Activated CD4-positive, alpha-beta T cell treated with anti-CD3 and anti-CD28 coated beads, Interleukin-2, amount 10 ng/mL, durations not matched to agents 7 days and 5 days (primary cell): ENCODE measurements at regions not wholly inside any gene's neighbourhood (a gene's known extent, or its start where the extent isn't known, plus 50 kb on each side); places are given as distances from the start of the nearest gene placed in this dataset.

Experiments
- CTCF ChIA-PET: fragments of 350-600 bp; sonication (Branson Sonifier 250); formaldehyde crosslinking; loops from one replicate; lab custom pipeline; 2021; ENCODE audit warnings: antibody characterized with exemption; lab: Charles Lee
- POLR2A ChIA-PET: fragments of 350-600 bp; sonication (Branson Sonifier 250); formaldehyde crosslinking; loops from one replicate; lab custom pipeline; 2021; ENCODE audit warnings: antibody characterized with exemption; lab: Charles Lee
- DNase-seq: peaks from one replicate; pipeline ENCODE4 v3.0.0-alpha.2; 2020
- H3K27ac Mint-ChIP-seq: one replicate; pipeline ENCODE4 v1.8.0; 2021; ENCODE audit warnings: mild to moderate bottlenecking, moderate library complexity, mixed read lengths
- H3K27me3 Mint-ChIP-seq: one replicate; pipeline ENCODE4 v1.8.0; 2021; ENCODE audit warnings: mixed read lengths
- H3K36me3 Mint-ChIP-seq: one replicate; pipeline ENCODE4 v1.8.0; 2021; ENCODE audit warnings: low read depth, mixed read lengths
- H3K4me1 Mint-ChIP-seq: one replicate; pipeline ENCODE4 v1.8.0; 2021; ENCODE audit warnings: mixed read lengths
- H3K4me3 Mint-ChIP-seq: one replicate; pipeline ENCODE4 v1.8.0; 2021; ENCODE audit warnings: mild to moderate bottlenecking, moderate library complexity, mixed read lengths
- H3K9me3 Mint-ChIP-seq: one replicate; pipeline ENCODE4 v1.8.0; 2021; ENCODE audit warnings: mixed read lengths

DNA sequence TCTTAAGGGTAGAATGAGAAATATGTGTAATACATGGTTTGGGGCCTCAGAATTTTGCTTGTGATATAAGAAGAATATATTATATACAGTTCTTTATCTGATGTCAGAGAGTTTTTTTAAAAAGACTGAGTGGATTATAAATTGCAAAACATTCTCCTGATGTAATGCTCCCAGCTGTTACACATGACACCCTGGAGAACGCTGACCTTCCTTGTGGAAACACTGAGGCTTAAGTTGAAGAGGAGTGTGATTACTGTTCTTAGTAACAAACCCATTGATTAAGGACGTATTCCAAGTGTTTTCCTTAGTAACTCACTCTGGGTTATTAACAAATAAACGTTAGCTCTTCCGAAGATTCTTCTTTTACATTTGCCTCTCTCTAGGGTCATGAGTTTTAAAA lies 1069.3 kb upstream of the CNTNAP5 start:
- no peak overlapping the region for H3K27ac Mint-ChIP-seq

DNA sequence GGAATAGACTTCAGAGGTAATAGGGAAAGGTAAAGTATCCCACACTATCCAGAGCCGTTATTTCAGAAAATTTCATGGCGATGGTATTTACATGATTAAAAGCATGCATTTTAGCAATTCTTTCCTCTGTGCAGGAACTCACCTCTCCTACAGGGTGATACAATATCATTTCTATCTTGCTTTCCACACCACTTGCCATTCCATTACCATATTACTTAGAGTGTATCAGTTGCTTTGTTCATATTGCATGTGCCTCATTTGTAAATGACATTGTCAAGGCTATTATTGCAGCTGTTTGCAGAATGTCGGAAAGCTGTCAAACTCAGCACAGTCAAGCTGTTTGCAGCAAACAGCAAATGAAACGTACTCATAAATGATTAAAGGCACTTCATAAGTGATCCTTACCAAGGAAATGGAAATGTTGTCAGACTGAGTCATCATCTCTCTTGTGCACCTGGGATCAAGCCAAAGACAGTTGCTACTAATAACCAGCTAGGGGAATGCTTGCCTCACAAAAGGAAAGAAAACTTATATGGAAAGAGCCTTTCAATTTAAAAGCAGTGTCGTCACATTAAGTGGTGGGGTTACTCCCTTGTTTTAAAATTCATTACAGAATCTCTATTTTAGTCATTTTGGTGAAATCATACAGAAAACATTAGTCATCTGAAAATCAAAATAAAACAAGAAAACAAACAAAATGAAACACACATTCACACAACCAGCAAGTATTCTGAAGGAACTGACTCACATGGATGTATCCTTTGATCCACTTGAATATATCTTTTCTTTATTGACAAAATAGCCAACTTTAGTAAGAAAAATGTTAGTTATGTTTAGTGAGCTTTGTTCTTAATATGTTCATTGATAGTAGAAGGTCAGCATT lies 1064.1 kb upstream of the CNTNAP5 start:
- ChIA-PET POLR2A (no interaction called here), CTCF (no interaction called here)
- no peak overlapping the region for H3K27ac Mint-ChIP-seq
- H3K4me3 Mint-ChIP-seq = no peak overlapping the region
- no peak for DNase-seq
- H3K4me1 Mint-ChIP-seq = no peaks in the 10 kb centered on the region
- H3K9me3 Mint-ChIP-seq = peaks cover 3% of the 10 kb centered on the region
- no peaks in the 10 kb centered on the region for H3K36me3 Mint-ChIP-seq
- H3K27me3 Mint-ChIP-seq = no peaks in the 10 kb centered on the region

More for the DNA sequence above, 1069.3 kb upstream of the CNTNAP5 start:
- CTCF ChIA-PET = no interaction called here
- Mint-ChIP-seq H3K36me3 (no peaks in the 10 kb centered on the region), H3K9me3 (peaks cover 15% of the 10 kb centered on the region), H3K4me3 (no peak overlapping the region), H3K4me1 (no peaks in the 10 kb centered on the region), H3K27me3 (no peaks in the 10 kb centered on the region)
- DNase-seq = no peak
- POLR2A ChIA-PET = no interaction called here

DNA sequence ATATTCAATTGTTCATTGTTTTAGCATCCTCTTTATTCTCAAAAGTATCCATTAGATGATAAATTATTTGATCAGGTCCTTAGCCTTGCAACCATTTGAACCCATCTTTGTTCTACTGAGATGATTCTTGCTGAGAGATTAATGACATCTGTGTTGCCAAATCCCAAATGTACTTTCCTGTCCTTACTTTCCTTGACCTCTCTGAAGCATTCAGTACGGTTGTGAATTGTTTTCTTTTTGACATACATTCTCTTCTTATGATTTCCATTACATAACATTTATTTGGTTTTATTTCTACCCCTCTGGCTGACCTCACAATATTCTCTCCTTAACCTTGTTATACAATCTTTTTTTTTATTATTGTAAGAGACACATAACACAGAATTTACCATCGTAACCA lies 1058.6 kb upstream of the CNTNAP5 start:
- ChIA-PET CTCF (no interaction called here), POLR2A (no interaction called here)
- Mint-ChIP-seq H3K27me3 (no peaks in the 10 kb centered on the region), H3K36me3 (no peaks in the 10 kb centered on the region), H3K27ac (no peak overlapping the region), H3K9me3 (peaks cover 6% of the 10 kb centered on the region), H3K4me3 (no peak overlapping the region), H3K4me1 (no peaks in the 10 kb centered on the region)
- DNase-seq = no peak

DNA sequence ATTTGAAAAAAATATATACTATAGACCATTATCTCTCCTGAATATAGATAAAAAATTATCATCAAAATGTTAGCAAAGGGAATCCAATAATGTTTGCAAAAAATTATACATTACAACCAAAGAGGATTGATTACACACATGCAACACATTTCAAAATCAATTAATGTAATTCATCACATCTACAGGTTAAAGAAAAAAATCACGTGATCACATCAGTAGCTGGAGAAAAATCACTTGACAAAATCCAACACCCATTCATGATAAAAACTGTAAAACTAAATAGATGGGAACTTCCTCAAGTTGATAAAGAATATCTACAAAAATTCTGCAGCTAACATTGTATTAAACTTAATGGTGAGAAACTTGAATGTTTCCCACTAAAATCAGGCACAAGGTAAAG lies 1047.5 kb upstream of the CNTNAP5 start:
- Mint-ChIP-seq H3K27ac (no peak overlapping the region), H3K27me3 (no peaks in the 10 kb centered on the region), H3K4me3 (no peak overlapping the region), H3K36me3 (no peaks in the 10 kb centered on the region), H3K4me1 (no peaks in the 10 kb centered on the region), H3K9me3 (peaks cover 4% of the 10 kb centered on the region)
- no peak for DNase-seq
- ChIA-PET CTCF (no interaction called here), POLR2A (no interaction called here)

DNA sequence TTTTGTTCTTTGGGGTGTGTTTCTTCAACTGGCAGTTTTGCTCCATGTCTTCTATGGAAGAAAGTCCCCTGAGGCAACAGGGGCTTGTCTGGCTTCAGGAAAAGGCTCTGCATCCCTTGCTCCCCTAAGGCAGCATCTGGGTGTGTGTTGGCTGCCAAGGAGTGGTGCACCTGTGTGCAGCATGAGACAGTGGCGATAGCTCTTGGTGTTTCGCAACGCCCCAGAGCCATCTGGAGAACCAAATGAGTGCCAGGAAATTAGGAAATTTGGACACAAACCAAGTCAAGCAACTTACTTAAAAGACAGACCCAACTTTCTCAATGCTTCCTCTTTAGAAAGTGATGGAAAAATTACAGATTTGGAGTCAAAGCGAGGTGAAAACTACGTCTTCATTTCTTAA lies 1044.4 kb upstream of the CNTNAP5 start:
- H3K27ac Mint-ChIP-seq = no peak overlapping the region
- H3K27me3 Mint-ChIP-seq = no peaks in the 10 kb centered on the region

DNA sequence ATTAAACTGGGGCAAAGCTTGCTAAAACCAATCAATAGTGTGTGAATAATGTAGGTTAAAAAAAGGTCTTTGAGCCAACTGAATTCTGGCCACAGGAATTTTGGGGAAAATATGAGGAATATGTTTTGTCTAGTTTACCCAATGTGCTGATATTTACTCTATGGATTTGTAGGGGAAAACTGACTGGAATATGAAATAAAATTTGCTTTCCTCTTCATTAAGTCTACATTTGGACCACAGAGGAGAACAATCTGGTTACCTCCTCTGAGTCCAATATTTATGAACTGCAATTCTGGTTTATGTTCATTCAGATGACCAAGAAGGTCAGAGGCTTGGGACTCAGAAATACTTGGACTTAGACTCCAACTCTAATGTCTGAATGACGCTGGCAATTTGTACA lies 1042.2 kb upstream of the CNTNAP5 start:
- Mint-ChIP-seq H3K27me3 (no peaks in the 10 kb centered on the region), H3K4me1 (no peaks in the 10 kb centered on the region), H3K36me3 (no peaks in the 10 kb centered on the region), H3K4me3 (no peak overlapping the region), H3K9me3 (peaks cover 7% of the 10 kb centered on the region), H3K27ac (no peak overlapping the region)
- no peak for DNase-seq
- ChIA-PET CTCF (no interaction called here), POLR2A (no interaction called here)

More for the DNA sequence above, 1044.4 kb upstream of the CNTNAP5 start:
- no peaks in the 10 kb centered on the region for H3K4me1 Mint-ChIP-seq
- H3K9me3 Mint-ChIP-seq = peaks cover 7% of the 10 kb centered on the region
- DNase-seq = no peak
- H3K4me3 Mint-ChIP-seq = no peak overlapping the region
- CTCF ChIA-PET = no interaction called here
- POLR2A ChIA-PET = no interaction called here
- no peaks in the 10 kb centered on the region for H3K36me3 Mint-ChIP-seq

DNA sequence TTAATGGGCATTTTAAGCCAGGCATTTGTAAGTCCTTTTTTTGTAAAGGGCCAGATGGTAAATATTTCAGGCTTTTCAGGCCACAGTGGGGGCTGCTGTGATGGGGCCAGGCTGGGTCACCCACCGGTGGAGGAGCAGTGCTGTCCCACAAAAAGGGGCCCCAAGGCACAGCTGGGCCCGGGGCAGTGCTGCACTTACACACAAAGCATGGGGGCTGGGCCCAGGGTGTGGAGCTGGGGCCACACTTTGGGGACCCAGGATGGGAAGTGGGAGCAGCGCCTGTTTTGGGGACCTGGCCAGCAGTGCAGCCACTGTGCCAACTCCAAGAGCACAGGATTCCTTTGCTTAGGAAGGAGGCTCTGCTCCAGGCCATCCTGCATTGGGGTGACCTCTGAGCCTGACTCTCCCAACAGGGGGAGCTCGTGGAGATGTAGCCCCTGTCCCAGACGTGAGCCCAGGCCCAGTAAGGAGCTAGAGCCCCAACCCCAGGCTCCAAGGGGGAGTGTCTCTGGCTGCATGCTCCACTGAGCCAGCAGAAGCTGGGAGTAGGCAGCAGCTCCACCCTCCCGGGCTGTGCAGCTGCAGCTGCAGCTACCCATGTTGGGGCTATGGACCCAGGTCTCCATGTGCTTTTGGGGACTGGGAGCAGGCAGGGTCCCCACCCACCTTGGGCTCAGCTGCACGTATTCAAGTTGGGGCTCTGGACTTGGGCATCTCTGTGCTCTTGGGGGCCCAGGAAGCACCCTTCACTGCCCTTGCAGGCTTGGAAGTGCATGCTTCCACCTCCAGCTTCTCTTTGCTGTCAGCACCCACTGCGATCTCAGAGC lies 1036.5 kb upstream of the CNTNAP5 start:
- DNase-seq = no peak
- no peak overlapping the region for H3K4me3 Mint-ChIP-seq
- ChIA-PET CTCF (no interaction called here), POLR2A (no interaction called here)
- no peaks in the 10 kb centered on the region for H3K27me3 Mint-ChIP-seq
- H3K4me1 Mint-ChIP-seq = no peaks in the 10 kb centered on the region
- H3K9me3 Mint-ChIP-seq = peaks cover 4% of the 10 kb centered on the region
- H3K27ac Mint-ChIP-seq = no peak overlapping the region
- H3K36me3 Mint-ChIP-seq = no peaks in the 10 kb centered on the region

DNA sequence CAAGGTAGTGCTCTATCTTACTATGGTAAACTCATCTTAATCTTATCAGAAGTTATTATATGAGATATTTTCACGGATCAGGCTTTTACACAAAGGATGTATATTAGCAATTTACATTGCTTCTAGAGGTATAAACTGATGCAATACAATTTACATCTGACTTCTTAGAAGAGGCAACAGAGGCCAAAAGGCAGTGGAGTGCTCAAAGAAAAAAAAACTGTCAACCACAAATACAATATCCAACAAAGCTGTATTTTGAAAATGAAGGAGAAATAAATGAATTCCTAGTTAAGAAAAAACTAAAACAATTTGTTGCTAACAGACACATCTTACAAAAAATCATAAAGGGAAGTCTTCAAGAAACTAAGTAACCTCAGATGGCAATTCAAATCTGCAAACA lies 1031.5 kb upstream of the CNTNAP5 start:
- Mint-ChIP-seq H3K9me3 (peaks cover 4% of the 10 kb centered on the region), H3K27me3 (no peaks in the 10 kb centered on the region), H3K36me3 (no peaks in the 10 kb centered on the region), H3K4me3 (no peak overlapping the region), H3K27ac (no peak overlapping the region), H3K4me1 (no peaks in the 10 kb centered on the region)
- DNase-seq = no peak
- POLR2A ChIA-PET = no interaction called here
- CTCF ChIA-PET = no interaction called here

DNA sequence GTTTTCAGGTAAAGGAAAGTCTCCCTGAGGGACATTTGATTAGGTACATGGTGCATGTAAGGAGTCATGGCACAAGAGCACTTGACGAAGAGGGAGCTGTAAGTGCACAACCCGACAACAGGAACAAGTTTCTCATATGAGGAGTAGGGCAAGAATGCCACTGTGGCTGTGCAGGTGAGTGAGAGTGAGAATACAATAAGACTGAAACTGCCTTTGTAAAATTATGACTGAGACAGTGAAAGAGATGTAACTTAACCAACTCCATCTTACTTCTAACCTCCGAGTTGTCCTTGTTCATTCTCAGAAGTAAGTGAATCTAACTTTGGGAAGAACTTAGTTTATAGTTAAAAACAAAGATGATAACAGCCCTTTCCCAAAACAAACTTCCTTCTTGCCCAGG lies 1025.8 kb upstream of the CNTNAP5 start:
- Mint-ChIP-seq H3K36me3 (no peaks in the 10 kb centered on the region), H3K4me3 (no peak overlapping the region), H3K4me1 (no peaks in the 10 kb centered on the region), H3K27ac (no peak overlapping the region), H3K9me3 (peaks cover 10% of the 10 kb centered on the region), H3K27me3 (no peaks in the 10 kb centered on the region)
- ChIA-PET POLR2A (no interaction called here), CTCF (no interaction called here)
- DNase-seq = no peak

DNA sequence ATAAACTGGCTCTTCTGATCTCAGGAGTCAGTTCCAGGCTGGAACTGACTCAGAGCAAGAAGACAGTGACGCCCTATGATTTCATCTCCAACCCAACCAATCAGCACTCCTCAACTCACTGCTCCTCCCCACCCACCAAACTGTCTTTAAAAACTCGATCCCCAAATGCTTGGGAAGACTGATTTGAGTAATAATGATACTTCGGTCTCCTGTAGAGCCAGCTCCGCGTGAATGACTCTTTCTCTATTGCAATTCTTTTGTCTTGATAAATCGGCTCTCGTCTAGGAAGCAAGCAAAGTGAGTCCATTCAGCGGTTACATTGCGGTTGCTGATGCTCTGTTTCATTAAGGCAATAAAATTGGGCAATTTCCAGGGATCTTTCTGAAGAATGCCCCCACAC lies 1025.3 kb upstream of the CNTNAP5 start:
- no peak overlapping the region for H3K4me3 Mint-ChIP-seq
- no peak overlapping the region for H3K27ac Mint-ChIP-seq
- no peak for DNase-seq
- ChIA-PET POLR2A (no interaction called here), CTCF (no interaction called here)
- no peaks in the 10 kb centered on the region for H3K4me1 Mint-ChIP-seq
- no peaks in the 10 kb centered on the region for H3K27me3 Mint-ChIP-seq
- no peaks in the 10 kb centered on the region for H3K36me3 Mint-ChIP-seq
- peaks cover 12% of the 10 kb centered on the region for H3K9me3 Mint-ChIP-seq

DNA sequence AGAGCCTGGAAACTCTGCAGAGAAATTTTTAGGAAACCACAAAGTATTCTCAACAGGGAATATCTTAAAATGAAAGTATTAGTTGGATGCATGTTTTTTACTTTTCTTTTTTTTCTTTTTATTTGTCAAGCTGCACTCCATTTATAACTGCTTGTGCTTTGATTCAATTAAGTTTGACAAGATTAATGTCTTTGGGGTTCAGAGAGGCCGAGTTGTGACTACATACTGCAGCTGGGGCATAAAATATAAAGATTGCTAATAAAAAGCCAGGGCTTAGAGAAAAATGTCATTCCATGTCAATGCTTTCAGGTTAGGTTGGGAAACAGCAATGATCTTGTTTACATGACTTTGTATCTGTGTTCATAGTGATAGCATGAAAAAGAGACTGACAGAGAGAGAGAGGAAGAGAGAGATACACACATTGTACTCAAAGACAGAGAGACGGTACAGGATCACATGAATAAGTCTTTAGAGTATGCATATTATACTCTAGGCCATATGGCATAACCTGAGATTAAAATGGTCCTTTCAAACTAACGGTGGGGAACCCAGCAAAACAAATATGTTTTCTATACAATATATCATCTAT lies 1022.3 kb upstream of the CNTNAP5 start:
- H3K36me3 Mint-ChIP-seq = no peaks in the 10 kb centered on the region
- H3K4me1 Mint-ChIP-seq = no peaks in the 10 kb centered on the region
- H3K27ac Mint-ChIP-seq = no peak overlapping the region
- no peaks in the 10 kb centered on the region for H3K27me3 Mint-ChIP-seq
- peaks cover 29% of the 10 kb centered on the region for H3K9me3 Mint-ChIP-seq
- DNase-seq = no peak
- H3K4me3 Mint-ChIP-seq = no peak overlapping the region
- POLR2A ChIA-PET = no interaction called here
- CTCF ChIA-PET = no interaction called here

DNA sequence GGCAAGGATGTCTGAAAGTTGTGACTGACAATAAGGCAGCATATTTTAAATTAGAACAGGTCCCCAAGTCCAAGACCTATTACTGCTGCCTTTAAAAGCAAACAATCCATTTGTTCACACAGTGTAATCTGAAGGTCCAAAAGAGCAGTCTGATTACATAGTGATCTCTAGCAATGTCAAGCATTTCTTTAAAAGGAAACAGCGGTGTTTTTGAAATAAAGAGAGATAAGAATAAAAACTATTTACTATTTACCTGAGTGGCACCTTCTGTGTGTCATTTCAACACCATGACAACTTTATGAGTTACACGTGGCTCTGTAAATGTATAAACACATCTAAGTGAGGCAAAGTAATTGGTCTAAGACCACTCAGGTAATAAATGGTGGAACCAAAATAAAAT lies 1009.9 kb upstream of the CNTNAP5 start:
- ChIA-PET POLR2A (no interaction called here), CTCF (no interaction called here)
- no peaks in the 10 kb centered on the region for H3K27me3 Mint-ChIP-seq
- H3K4me1 Mint-ChIP-seq = no peaks in the 10 kb centered on the region
- H3K4me3 Mint-ChIP-seq = no peak overlapping the region
- no peak for DNase-seq
- no peaks in the 10 kb centered on the region for H3K36me3 Mint-ChIP-seq
- no peak overlapping the region for H3K27ac Mint-ChIP-seq
- no peaks in the 10 kb centered on the region for H3K9me3 Mint-ChIP-seq

DNA sequence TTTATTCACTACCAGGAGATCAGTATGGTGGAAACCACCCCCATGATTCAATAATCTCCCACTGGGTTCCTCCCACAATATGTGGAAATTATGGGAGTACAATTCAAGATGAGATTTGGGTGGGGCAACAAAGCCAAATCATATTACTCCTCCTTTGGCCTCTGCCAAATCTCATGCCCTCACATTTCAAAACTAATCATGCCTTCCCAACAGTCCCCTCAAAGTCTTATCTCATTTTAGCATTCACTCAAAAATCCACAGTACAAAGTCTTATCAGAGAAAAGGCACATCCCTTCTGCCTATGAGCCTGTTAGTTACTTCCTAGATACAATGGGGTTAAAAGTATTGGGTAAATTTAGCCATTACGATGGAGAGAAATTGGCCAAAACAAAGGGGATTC lies 989.5 kb upstream of the CNTNAP5 start:
- POLR2A ChIA-PET = no interaction called here
- no peak overlapping the region for H3K4me3 Mint-ChIP-seq
- H3K9me3 Mint-ChIP-seq = peaks cover 5% of the 10 kb centered on the region
- no peaks in the 10 kb centered on the region for H3K4me1 Mint-ChIP-seq
- CTCF ChIA-PET = no interaction called here
- H3K36me3 Mint-ChIP-seq = no peaks in the 10 kb centered on the region
- no peak overlapping the region for H3K27ac Mint-ChIP-seq
- no peak for DNase-seq
- no peaks in the 10 kb centered on the region for H3K27me3 Mint-ChIP-seq
